Fibroblast of pulmonary artery (primary cell): ENCODE measurements at regions not wholly inside any gene's neighbourhood (a gene's known extent, or its start where the extent isn't known, plus 50 kb on each side); places are given as distances from the start of the nearest gene placed in this dataset.

ENCODE experiments used
- DNase-seq: peaks from one replicate; pipeline ENCODE4 v3.0.0-alpha.2; 2010; ENCODE audit warnings: low read depth
- H3K4me3 ChIP-seq: replicated peaks from 2 replicates; pipeline ENCODE4 v1.5.1; 2011; ENCODE audit warnings: low read depth, mild to moderate bottlenecking, control low read depth, low read length, moderate library complexity
- CTCF ChIP-seq: IDR thresholded peaks from 2 replicates; pipeline ENCODE4 v1.5.1; 2011; ENCODE audit warnings: mild to moderate bottlenecking, control low read depth, low read length, inconsistent platforms; ENCODE audit errors: missing control alignments

GRCh38 chr2:176388861-176389260 is 119.6 kb downstream of the MTX2 start:
- no peak for TF ChIP-seq CTCF
- no peak overlapping the region for H3K4me3 ChIP-seq
- no peak for DNase-seq

- no peak for TF ChIP-seq CTCF
- no peak overlapping the region for H3K4me3 ChIP-seq
- no peak for DNase-seq
These were observed 121.3 kb downstream of the MTX2 start for GRCh38 chr2:176390276-176391147.

- TF ChIP-seq CTCF, result no peak
- no peak for DNase-seq
- no peak overlapping the region for H3K4me3 ChIP-seq
These were observed 121.8 kb downstream of the MTX2 start for GRCh38 chr2:176391148-176391419.

- TF ChIP-seq CTCF, result no peak
- H3K4me3 ChIP-seq, result no peak overlapping the region
- DNase-seq, result no peak
These were observed 123.0 kb downstream of the MTX2 start for GRCh38 chr2:176392249-176392648.

GRCh38 chr2:176392744-176393414 is 123.6 kb downstream of the MTX2 start:
- no peak overlapping the region for H3K4me3 ChIP-seq
- DNase-seq, result no peak
- no peak for TF ChIP-seq CTCF

- DNase-seq, result no peak
- no peak for TF ChIP-seq CTCF
- H3K4me3 ChIP-seq, result no peak overlapping the region
These were observed 126.1 kb downstream of the MTX2 start for GRCh38 chr2:176395273-176395854.
